DND-41 (cell line): ENCODE measurements at regions not wholly inside any gene's neighbourhood (a gene's known extent, or its start where the extent isn't known, plus 50 kb on each side); places are given as distances from the start of the nearest gene placed in this dataset.

Source experiments
- ATAC-seq: fragments of 200-7000 bp; cut with Tn5 transposase; 3 replicates; pipeline ENCODE4 v1.9.1; 2021; ENCODE audit warnings: low read depth; ENCODE audit not compliant: insufficient read depth
- DNase-seq: peaks from one replicate; pipeline ENCODE4 v3.0.0-alpha.2; 2020
- H2AFZ ChIP-seq: 2 replicates; pipeline ENCODE4 v1.6.0; 2012; ENCODE audit warnings: low read depth, low read length
- H3K27ac ChIP-seq: 2 replicates; pipeline ENCODE4 v1.5.1; 2012; ENCODE audit warnings: low read length, inconsistent platforms
- H3K27me3 ChIP-seq: fragments of 200-600 bp; sonication (generic); 2 replicates; pipeline ENCODE4 v1.6.0; 2012; ENCODE audit warnings: low read length, mild to moderate bottlenecking, inconsistent platforms; ENCODE audit not compliant: insufficient read depth, poor library complexity
- H3K36me3 ChIP-seq: 2 replicates; pipeline ENCODE4 v1.5.1; 2012; ENCODE audit warnings: low read length, inconsistent platforms; ENCODE audit not compliant: insufficient read depth
- H3K4me1 ChIP-seq: 2 replicates; pipeline ENCODE4 v1.5.1; 2012; ENCODE audit warnings: mild to moderate bottlenecking, low read length; ENCODE audit not compliant: insufficient read depth
- H3K4me2 ChIP-seq: 2 replicates; pipeline ENCODE4 v1.6.0; 2012; ENCODE audit warnings: mild to moderate bottlenecking, moderate library complexity, low read length, inconsistent platforms; ENCODE audit not compliant: insufficient read depth
- H3K4me3 ChIP-seq, 2 experiments: fragments of 200-600 bp in 1 of 2; shearing (Covaris generic) in 1 of 2; 2 replicates each; pipeline ENCODE4 v1.5.1; 2012 to 2016; ENCODE audit warnings: inconsistent platforms in 2 of 2, low read length in 2 of 2, mild to moderate bottlenecking in 2 of 2, low read depth in 1 of 2, moderate library complexity in 1 of 2
- H3K79me2 ChIP-seq: 2 replicates; pipeline ENCODE4 v1.6.0; 2012; ENCODE audit warnings: low read length, inconsistent platforms; ENCODE audit not compliant: insufficient read depth
- H3K9ac ChIP-seq: 2 replicates; pipeline ENCODE4 v1.6.0; 2012; ENCODE audit warnings: low read depth, mild to moderate bottlenecking, inconsistent platforms, low read length, moderate library complexity
- H3K9me3 ChIP-seq: 2 replicates; pipeline ENCODE4 v1.5.1; 2012; ENCODE audit warnings: low read length, moderate library complexity, mild to moderate bottlenecking, inconsistent platforms; ENCODE audit not compliant: insufficient read depth, severe bottlenecking
- H4K20me1 ChIP-seq: 2 replicates; pipeline ENCODE4 v1.6.0; 2012; ENCODE audit warnings: low read length; ENCODE audit not compliant: insufficient read depth
- EZH2 ChIP-seq: IDR thresholded peaks from 3 replicates; pipeline ENCODE4 v1.6.1; 2012; ENCODE audit warnings: borderline replicate concordance, low read depth, mild to moderate bottlenecking, moderate library complexity, low read length, inconsistent platforms; ENCODE audit not compliant: severe bottlenecking
- TF ChIP-seq, protein P1 (sequence below): IDR thresholded peaks from 2 replicates; pipeline ENCODE4 v1.5.1; 2012; ENCODE audit warnings: borderline replicate concordance, low read length, moderate library complexity, mild to moderate bottlenecking; ENCODE audit not compliant: poor library complexity, severe bottlenecking; ENCODE audit errors: extremely low read depth

DNA sequence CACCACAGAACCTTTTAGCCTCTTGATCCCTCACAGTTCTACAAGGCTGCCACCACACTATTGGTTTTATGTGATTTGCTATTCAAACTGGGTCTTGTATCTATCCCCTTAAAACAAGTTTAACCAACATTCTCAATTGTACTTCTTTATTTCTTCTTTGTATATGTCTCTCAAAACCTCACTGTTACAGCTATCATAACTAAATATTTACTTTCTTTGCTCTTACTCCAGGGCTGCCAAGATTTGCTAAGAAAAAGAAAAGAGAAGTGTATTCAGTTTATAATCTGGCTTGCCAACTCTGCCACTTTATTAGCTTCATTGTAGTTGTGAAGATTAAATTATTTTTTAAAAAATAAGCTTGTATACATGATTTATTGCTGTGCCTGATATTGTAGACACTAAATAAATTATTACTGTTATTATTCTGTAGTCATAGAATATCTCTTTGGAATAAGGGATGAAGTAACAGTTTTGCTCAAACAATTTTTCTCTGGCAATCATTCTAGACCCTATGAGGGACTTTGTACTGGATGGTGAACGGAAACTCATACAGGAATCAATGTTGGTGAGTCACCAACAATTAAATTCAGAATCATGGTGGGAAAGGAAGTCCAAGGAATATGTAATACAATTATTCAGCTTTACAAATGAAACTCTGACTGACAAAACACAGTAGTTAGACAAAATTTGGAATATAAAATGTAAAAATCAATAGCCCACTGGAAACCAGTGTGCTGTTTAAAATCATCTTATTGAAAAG is 127.1 kb upstream of the DCAF8L1 start:
- no peak overlapping the region for H3K4me2 ChIP-seq
- H3K9ac ChIP-seq, result no peak overlapping the region
- H3K27ac ChIP-seq, result no peak overlapping the region
- ATAC-seq, result no peak
- TF ChIP-seq, protein P1, sequence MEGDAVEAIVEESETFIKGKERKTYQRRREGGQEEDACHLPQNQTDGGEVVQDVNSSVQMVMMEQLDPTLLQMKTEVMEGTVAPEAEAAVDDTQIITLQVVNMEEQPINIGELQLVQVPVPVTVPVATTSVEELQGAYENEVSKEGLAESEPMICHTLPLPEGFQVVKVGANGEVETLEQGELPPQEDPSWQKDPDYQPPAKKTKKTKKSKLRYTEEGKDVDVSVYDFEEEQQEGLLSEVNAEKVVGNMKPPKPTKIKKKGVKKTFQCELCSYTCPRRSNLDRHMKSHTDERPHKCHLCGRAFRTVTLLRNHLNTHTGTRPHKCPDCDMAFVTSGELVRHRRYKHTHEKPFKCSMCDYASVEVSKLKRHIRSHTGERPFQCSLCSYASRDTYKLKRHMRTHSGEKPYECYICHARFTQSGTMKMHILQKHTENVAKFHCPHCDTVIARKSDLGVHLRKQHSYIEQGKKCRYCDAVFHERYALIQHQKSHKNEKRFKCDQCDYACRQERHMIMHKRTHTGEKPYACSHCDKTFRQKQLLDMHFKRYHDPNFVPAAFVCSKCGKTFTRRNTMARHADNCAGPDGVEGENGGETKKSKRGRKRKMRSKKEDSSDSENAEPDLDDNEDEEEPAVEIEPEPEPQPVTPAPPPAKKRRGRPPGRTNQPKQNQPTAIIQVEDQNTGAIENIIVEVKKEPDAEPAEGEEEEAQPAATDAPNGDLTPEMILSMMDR, result no peak
- no peak for TF ChIP-seq EZH2
- H3K4me3 ChIP-seq, result no peak overlapping the region
- no peaks in the 10 kb centered on the region for H4K20me1 ChIP-seq
- H3K36me3 ChIP-seq, result no peaks in the 10 kb centered on the region
- H2AFZ ChIP-seq, result no peak overlapping the region
- H3K9me3 ChIP-seq, result no peaks in the 10 kb centered on the region
- H3K27me3 ChIP-seq, result no peaks in the 10 kb centered on the region
- no peaks in the 10 kb centered on the region for H3K4me1 ChIP-seq
- DNase-seq, result no peak
- H3K79me2 ChIP-seq, result no peaks in the 10 kb centered on the region

DNA sequence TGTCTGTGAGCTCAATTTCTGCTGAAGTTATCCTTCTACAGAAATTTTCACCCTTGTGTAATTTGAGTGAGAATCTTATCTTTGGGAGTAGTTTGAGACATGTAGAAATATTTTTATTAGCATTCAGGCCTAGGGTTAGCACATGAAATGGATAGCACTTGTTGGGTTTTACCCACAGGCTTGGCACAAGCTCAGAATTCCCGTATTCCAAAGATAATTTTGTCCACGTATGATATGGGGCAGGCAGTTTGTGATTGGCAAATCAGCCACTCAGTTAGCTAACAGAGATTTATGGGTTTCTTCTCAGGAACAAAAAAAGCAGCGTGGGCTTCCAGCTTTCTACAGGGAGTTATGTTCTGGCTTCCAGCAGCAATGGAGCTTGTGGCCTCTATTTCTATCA is 117.9 kb upstream of the DCAF8L1 start:
- Histone ChIP-seq H2AFZ (no peak overlapping the region), H3K27ac (no peak overlapping the region)

DNA sequence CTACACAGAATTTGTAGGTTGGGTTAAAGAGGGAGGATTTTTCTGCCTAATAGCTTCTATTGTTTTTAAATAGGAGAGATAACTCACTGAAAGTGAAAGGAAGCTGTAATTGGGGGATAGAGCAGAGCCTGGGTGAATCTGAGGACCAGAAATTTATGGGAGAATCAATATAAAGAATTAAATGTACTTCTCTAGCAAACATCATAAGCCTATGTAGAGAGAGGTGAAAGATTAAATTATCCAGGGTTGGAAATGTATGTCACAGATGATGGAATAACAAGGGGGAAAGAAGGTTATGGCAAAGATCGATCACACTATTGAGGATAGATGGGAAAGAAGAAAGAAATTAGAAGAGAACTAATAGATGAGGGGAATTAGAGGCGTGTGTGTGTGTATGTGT is 104.4 kb upstream of the DCAF8L1 start:
- Histone ChIP-seq H3K79me2 (no peaks in the 10 kb centered on the region), H3K36me3 (no peaks in the 10 kb centered on the region), H3K4me3 (no peak overlapping the region), H3K27ac (no peak overlapping the region), H3K4me1 (no peaks in the 10 kb centered on the region), H3K27me3 (no peaks in the 10 kb centered on the region), H4K20me1 (no peaks in the 10 kb centered on the region), H2AFZ (no peak overlapping the region), H3K4me2 (no peak overlapping the region), H3K9ac (no peak overlapping the region), H3K9me3 (no peaks in the 10 kb centered on the region)
- TF ChIP-seq, protein P1, result no peak
- no peak for TF ChIP-seq EZH2
- no peak for ATAC-seq
- no peak for DNase-seq

More for the DNA sequence above, 117.9 kb upstream of the DCAF8L1 start:
- H3K36me3 ChIP-seq, result no peaks in the 10 kb centered on the region
- no peak overlapping the region for H3K9ac ChIP-seq
- H3K4me3 ChIP-seq, result no peak overlapping the region
- DNase-seq, result no peak
- TF ChIP-seq, protein P1, result no peak
- TF ChIP-seq EZH2, result no peak
- ATAC-seq, result no peak
- no peak overlapping the region for H3K4me2 ChIP-seq
- no peaks in the 10 kb centered on the region for H3K27me3 ChIP-seq
- H3K9me3 ChIP-seq, result no peaks in the 10 kb centered on the region
- H4K20me1 ChIP-seq, result no peaks in the 10 kb centered on the region
- no peaks in the 10 kb centered on the region for H3K4me1 ChIP-seq
- no peaks in the 10 kb centered on the region for H3K79me2 ChIP-seq
